Gastroesophageal sphincter (tissue), 3 donors: ENCODE measurements at regions not wholly inside any gene's neighbourhood (a gene's known extent, or its start where the extent isn't known, plus 50 kb on each side); places are given as distances from the start of the nearest gene placed in this dataset.

Experiments used
- EP300 ChIP-seq: sonication (generic); formaldehyde crosslinking; IDR thresholded peaks from one replicate; pipeline ENCODE4 v1.6.1; 2017; ENCODE audit warnings: antibody characterized with exemption, mild to moderate bottlenecking
- POLR2A ChIP-seq, 2 donors: fragments of 450-650 bp; IDR thresholded peaks; one replicate each; pipeline ENCODE4 v1.6.1; 2017; ENCODE audit warnings: antibody characterized with exemption in 2 of 2, mild to moderate bottlenecking in 2 of 2, moderate library complexity in 1 of 2
- POLR2AphosphoS5 ChIP-seq: sonication (generic); formaldehyde crosslinking; IDR thresholded peaks from one replicate; pipeline ENCODE4 v1.6.1; 2017; ENCODE audit warnings: antibody characterized with exemption
- TF ChIP-seq, protein P1 (sequence below), 4 experiments: fragments of 200-600 bp in 2 of 4; fragments of 450-650 bp in 2 of 4; sonication (generic) in 1 of 4; IDR thresholded peaks; one replicate each; pipeline ENCODE4 v1.5.1; 2017 to 2019; ENCODE audit warnings: antibody characterized with exemption in 4 of 4, mild to moderate bottlenecking in 2 of 4, moderate library complexity in 2 of 4

DNA sequence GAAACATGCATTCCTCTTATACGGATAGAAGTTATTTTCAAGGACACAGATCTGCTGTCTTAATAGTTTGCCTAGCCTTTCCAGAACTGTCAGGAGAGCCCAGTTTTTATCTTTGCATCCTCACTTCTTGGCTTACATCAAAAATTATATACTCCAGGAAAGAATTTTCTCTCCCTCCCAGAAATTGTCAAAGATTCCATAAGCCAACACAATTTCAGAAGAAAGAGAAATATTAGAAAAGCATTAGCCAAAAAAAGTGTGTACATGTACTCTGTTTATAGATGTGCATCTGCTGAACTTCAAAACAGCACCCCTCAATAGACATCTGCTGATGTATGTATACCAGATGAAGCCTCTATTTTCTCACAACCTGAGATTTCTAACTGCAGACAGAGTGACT is 210.4 kb downstream of the METTL4 start:
- TF ChIP-seq, protein P1, sequence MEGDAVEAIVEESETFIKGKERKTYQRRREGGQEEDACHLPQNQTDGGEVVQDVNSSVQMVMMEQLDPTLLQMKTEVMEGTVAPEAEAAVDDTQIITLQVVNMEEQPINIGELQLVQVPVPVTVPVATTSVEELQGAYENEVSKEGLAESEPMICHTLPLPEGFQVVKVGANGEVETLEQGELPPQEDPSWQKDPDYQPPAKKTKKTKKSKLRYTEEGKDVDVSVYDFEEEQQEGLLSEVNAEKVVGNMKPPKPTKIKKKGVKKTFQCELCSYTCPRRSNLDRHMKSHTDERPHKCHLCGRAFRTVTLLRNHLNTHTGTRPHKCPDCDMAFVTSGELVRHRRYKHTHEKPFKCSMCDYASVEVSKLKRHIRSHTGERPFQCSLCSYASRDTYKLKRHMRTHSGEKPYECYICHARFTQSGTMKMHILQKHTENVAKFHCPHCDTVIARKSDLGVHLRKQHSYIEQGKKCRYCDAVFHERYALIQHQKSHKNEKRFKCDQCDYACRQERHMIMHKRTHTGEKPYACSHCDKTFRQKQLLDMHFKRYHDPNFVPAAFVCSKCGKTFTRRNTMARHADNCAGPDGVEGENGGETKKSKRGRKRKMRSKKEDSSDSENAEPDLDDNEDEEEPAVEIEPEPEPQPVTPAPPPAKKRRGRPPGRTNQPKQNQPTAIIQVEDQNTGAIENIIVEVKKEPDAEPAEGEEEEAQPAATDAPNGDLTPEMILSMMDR (IDR thresholded peaks at IDR 0.05), result no peak
- TF ChIP-seq POLR2AphosphoS5, result no peak
- TF ChIP-seq EP300, result no peak
- TF ChIP-seq POLR2A (IDR thresholded peaks at IDR 0.05), result no peak
